Right lobe of liver (tissue), 4 donors: ENCODE measurements at regions not wholly inside any gene's neighbourhood (a gene's known extent, or its start where the extent isn't known, plus 50 kb on each side); places are given as distances from the start of the nearest gene placed in this dataset.

Experiments used
- CTCF ChIP-seq, 4 donors: fragments of 200-600 bp in 3 of 4; fragments of 450-650 bp in 1 of 4; IDR thresholded peaks; one replicate each; pipeline versions ENCODE4 v1.5.1 to v1.8.0; 2016 to 2022; ENCODE audit warnings: antibody characterized with exemption in 4 of 4, mild to moderate bottlenecking in 2 of 4
- POLR2A ChIP-seq: fragments of 450-650 bp; IDR thresholded peaks from one replicate; pipeline ENCODE4 v1.6.1; 2017; ENCODE audit warnings: antibody characterized with exemption, mild to moderate bottlenecking
- donor health status: DM: no; HTN: no; CAD: no.
- donor health status: DM: no; HTN: no; CAD: no.
- donor health status: DM: no; HTN: yes; CAD: no.

GRCh38 chr1:221335161-221336101 lies 406.5 kb downstream of the DUSP10 start:
- TF ChIP-seq CTCF (IDR thresholded peaks at IDR 0.05) (no peak), POLR2A (no peak)
